Nephron (organoid): ENCODE measurements at regions not wholly inside any gene's neighbourhood (a gene's known extent, or its start where the extent isn't known, plus 50 kb on each side); places are given as distances from the start of the nearest gene placed in this dataset.
"Not testable (repeated sequence)": the region's sequence is repeated elsewhere in the genome, so short reads cannot be mapped to it uniquely, and the experiment has no call there.

ENCODE experiments used
- H3K27ac Mint-ChIP-seq, 3 experiments: 2 replicates each; pipeline ENCODE4 v1.8.0; 2020; ENCODE audit warnings: mixed read lengths in 3 of 3, mild to moderate bottlenecking in 2 of 3, moderate library complexity in 1 of 3
- H3K27me3 Mint-ChIP-seq: 2 replicates; pipeline ENCODE4 v1.8.0; 2021; ENCODE audit warnings: low read depth, mild to moderate bottlenecking, moderate library complexity, mixed read lengths
- H3K36me3 Mint-ChIP-seq: 2 replicates; pipeline ENCODE4 v1.8.0; 2020; ENCODE audit warnings: low read depth, mixed read lengths
- H3K4me1 Mint-ChIP-seq: 2 replicates; pipeline ENCODE4 v1.8.0; 2020; ENCODE audit warnings: mixed read lengths
- H3K4me3 Mint-ChIP-seq, 3 experiments: 2 replicates each; pipeline ENCODE4 v1.8.0; 2020; ENCODE audit warnings: mild to moderate bottlenecking in 3 of 3, mixed read lengths in 3 of 3, moderate library complexity in 2 of 3
- H3K9me3 Mint-ChIP-seq: 2 replicates; pipeline ENCODE4 v1.8.0; 2020; ENCODE audit warnings: mixed read lengths
- TF ChIP-seq, protein P1 (sequence below), 3 experiments: fragments of 200-600 bp; sonication (generic); IDR thresholded peaks; one replicate each; pipeline ENCODE4 v1.5.0; 2021; ENCODE audit warnings: antibody characterized with exemption in 3 of 3; ENCODE audit not compliant: unreplicated experiment in 3 of 3

DNA sequence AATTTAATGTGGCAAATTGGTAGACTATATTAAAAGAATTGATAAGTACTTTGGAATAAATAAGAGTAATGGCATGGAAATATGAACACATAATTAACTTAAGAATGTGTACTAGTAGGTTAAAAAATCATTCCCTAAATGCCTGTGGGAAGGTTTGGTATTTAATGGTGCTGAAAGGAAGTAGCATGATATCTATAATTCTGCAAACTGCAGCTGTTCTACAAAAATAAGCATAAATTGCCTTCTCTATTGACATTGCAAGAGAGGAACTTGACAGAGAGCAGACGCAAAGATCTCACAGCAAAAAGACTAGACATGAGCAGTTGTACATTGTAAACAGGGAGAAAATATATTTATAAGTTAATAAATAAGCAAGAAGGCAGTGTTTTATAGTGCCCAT, 752.5 kb upstream of the PCDH10 start:
- Mint-ChIP-seq H3K4me1 (peaks cover 11% of the 10 kb centered on the region), H3K27ac (no peak overlapping the region), H3K9me3 (peaks cover 3% of the 10 kb centered on the region), H3K27me3 (no peaks in the 10 kb centered on the region), H3K36me3 (no peaks in the 10 kb centered on the region), H3K4me3 (no peak overlapping the region)
- TF ChIP-seq, protein P1, sequence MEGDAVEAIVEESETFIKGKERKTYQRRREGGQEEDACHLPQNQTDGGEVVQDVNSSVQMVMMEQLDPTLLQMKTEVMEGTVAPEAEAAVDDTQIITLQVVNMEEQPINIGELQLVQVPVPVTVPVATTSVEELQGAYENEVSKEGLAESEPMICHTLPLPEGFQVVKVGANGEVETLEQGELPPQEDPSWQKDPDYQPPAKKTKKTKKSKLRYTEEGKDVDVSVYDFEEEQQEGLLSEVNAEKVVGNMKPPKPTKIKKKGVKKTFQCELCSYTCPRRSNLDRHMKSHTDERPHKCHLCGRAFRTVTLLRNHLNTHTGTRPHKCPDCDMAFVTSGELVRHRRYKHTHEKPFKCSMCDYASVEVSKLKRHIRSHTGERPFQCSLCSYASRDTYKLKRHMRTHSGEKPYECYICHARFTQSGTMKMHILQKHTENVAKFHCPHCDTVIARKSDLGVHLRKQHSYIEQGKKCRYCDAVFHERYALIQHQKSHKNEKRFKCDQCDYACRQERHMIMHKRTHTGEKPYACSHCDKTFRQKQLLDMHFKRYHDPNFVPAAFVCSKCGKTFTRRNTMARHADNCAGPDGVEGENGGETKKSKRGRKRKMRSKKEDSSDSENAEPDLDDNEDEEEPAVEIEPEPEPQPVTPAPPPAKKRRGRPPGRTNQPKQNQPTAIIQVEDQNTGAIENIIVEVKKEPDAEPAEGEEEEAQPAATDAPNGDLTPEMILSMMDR (IDR thresholded peaks at IDR 0.05; ENCODE audit: unreplicated experiment in 3 of 3) = no peak

DNA sequence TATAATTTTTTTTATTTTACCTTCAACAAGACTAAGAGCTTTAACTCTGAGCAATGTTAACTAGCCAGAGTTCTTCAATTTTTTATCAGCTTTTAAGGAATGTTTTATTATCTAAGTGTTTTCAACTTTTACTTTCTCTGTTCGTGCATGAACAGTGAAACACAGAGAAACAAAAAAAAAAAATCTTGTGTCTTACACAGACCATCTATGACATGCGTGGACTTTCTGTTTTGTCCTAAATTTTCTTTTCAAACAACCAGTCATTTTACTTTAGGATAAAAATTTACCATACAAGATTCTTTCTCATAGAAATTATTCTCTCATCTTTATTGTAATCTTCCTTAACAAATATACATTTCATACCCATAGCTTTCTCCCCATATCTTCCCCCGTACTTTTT, 731.9 kb upstream of the PCDH10 start:
- Mint-ChIP-seq H3K27me3 (no peaks in the 10 kb centered on the region), H3K36me3 (peaks cover 4% of the 10 kb centered on the region), H3K27ac (no peak overlapping the region), H3K4me3 (no peak overlapping the region), H3K9me3 (peaks cover 27% of the 10 kb centered on the region), H3K4me1 (no peaks in the 10 kb centered on the region)
- TF ChIP-seq, protein P1 (IDR thresholded peaks at IDR 0.05; ENCODE audit: unreplicated experiment in 3 of 3) = no peak

DNA sequence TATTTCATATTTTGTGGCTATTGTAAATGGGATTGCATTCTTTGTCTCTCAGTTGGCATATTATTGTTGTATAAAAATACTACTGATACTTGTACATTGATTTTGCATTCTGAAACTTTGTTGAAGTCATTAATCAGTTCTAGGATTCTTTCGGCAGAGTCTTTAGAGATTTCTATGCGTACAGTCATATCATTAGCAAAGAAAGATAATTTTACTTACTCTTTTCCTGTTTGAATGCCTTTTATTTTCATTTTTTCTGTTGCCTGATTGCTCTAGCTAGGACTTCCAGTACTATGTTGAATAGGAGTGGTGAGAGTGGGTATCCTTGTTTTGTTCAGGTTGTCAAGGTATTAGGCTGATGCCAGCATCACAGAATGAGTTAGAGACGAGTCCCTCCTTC, 722.0 kb upstream of the PCDH10 start:
- no peak overlapping the region for H3K27ac Mint-ChIP-seq
- peaks cover 2% of the 10 kb centered on the region for H3K9me3 Mint-ChIP-seq
- no peaks in the 10 kb centered on the region for H3K4me1 Mint-ChIP-seq
- no peaks in the 10 kb centered on the region for H3K36me3 Mint-ChIP-seq
- no peaks in the 10 kb centered on the region for H3K27me3 Mint-ChIP-seq
- no peak overlapping the region for H3K4me3 Mint-ChIP-seq
- TF ChIP-seq, protein P1 (IDR thresholded peaks at IDR 0.05; ENCODE audit: unreplicated experiment in 3 of 3) = no peak

DNA sequence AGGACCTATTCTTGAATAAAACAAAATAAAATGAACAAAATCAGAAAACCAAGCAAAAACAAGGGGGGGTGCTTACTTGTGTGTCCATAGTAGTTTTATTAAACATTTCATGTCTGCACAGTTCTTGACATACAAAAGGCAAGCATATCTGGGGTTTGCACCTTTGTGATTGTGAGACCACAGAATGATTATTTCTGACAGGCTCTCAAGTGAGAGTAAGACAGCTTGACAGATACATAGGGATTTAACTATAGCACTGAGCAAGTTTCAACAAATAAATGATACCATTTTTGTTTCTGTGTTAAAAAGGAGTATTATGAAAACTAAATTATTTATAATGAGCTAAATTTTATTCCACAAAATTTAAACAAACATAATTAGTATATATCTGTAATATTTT, 712.0 kb upstream of the PCDH10 start:
- H3K4me3 Mint-ChIP-seq = no peak overlapping the region
- no peaks in the 10 kb centered on the region for H3K9me3 Mint-ChIP-seq
- TF ChIP-seq, protein P1 (IDR thresholded peaks at IDR 0.05; ENCODE audit: unreplicated experiment in 3 of 3) = no peak
- H3K27ac Mint-ChIP-seq = no peak overlapping the region
- H3K27me3 Mint-ChIP-seq = no peaks in the 10 kb centered on the region
- H3K4me1 Mint-ChIP-seq = no peaks in the 10 kb centered on the region
- no peaks in the 10 kb centered on the region for H3K36me3 Mint-ChIP-seq

DNA sequence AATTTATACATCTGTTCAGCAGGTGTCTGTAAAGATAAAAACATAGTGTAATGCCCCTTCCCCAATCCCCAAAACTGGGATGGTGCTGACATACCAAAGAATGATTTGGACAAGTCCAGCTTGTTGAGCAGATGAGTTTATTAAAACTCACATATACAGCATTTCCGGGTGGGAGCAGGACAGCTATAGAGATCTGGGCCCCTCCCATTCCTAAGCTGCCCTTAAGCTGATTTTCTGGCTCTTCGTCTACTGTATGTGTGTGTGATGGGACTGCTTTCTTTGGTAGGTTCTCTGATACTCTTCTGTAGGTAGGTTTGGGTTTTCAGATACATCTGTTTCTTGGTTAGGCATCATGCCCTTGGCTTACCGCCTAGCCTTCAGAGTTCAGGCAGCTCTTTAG, 703.7 kb upstream of the PCDH10 start:
- H3K4me1 Mint-ChIP-seq = no peaks in the 10 kb centered on the region
- H3K9me3 Mint-ChIP-seq = peaks cover 14% of the 10 kb centered on the region
- H3K27me3 Mint-ChIP-seq = no peaks in the 10 kb centered on the region
- no peaks in the 10 kb centered on the region for H3K36me3 Mint-ChIP-seq
- H3K4me3 Mint-ChIP-seq = no peak overlapping the region
- TF ChIP-seq, protein P1 (IDR thresholded peaks at IDR 0.05; ENCODE audit: unreplicated experiment in 3 of 3) = no peak
- no peak overlapping the region for H3K27ac Mint-ChIP-seq

DNA sequence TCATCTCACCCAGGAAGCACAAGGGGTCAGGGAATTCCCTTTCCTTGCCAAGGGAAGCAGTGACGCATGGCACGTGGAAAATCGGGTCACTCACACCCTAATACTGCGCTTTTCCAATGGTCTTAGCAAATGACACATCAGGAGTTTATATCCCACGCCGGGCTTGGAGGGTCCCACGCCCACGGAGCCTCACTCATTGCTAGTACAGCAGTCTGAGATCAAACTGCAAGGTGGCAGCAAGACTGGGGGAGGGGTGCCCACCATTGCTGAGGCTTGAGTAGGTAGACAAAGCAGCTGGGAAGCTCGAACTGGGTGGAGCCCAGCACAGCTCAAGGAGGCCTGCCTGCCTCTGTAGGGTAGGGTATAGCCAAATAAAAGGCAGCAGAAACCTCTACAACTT, 691.1 kb upstream of the PCDH10 start:
- H3K4me1 Mint-ChIP-seq, H3K27me3 Mint-ChIP-seq, H3K9me3 Mint-ChIP-seq, H3K36me3 Mint-ChIP-seq, H3K4me3 Mint-ChIP-seq, H3K27ac Mint-ChIP-seq: not testable (repeated sequence)

DNA sequence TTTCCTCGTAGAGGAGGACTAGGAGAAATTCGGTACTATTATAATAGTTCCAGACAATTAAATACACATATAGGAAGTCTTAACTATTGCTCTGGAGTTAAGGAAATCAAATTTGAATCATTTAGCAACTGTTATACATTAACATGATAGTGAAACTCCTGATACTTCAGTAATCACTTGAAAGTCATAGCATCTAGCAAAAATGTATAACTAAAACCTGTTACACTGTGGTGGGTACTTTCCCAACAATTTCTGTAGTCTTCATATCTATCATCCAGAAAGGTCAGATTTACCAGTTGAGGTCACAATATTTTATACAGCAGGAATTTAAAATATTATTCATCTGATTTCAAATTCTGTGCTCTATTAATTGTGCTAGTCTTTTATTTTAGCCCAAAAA, 669.6 kb upstream of the PCDH10 start:
- no peaks in the 10 kb centered on the region for H3K36me3 Mint-ChIP-seq
- H3K27ac Mint-ChIP-seq = no peak overlapping the region
- TF ChIP-seq, protein P1 (IDR thresholded peaks at IDR 0.05; ENCODE audit: unreplicated experiment in 3 of 3) = no peak
- H3K27me3 Mint-ChIP-seq = no peaks in the 10 kb centered on the region
- H3K9me3 Mint-ChIP-seq = no peaks in the 10 kb centered on the region
- H3K4me3 Mint-ChIP-seq = no peak overlapping the region
- H3K4me1 Mint-ChIP-seq = no peaks in the 10 kb centered on the region
